ENCODE measurements at regions not wholly inside any gene's neighbourhood (a gene's known extent, or its start where the extent isn't known, plus 50 kb on each side); places are given as distances from the start of the nearest gene placed in this dataset.

- no peaks in the 10 kb centered on the region for H3K9me3 ChIP-seq (replicated peaks; ENCODE audit: insufficient read depth, low read length)
Measured at GRCh38 chr1:81453971-81454370, 346.8 kb upstream of the ADGRL2 start.

GRCh38 chr1:81453367-81453703 is 347.4 kb upstream of the ADGRL2 start:
- H3K4me1 ChIP-seq (ENCODE audit: low read length): no peaks in the 10 kb centered on the region
- no peak overlapping the region for H3K4me2 ChIP-seq (ENCODE audit: low read depth, low read length)
- no peaks in the 10 kb centered on the region for H3K9me2 ChIP-seq (replicated peaks; ENCODE audit: insufficient read depth, low read length)
- H4K20me1 ChIP-seq (ENCODE audit: insufficient read depth, low read length): no peaks in the 10 kb centered on the region
- H2AFZ ChIP-seq (ENCODE audit: low read length): no peak overlapping the region
- no peak for DNase-seq
- H3K4me3 ChIP-seq (ENCODE audit: low read length): no peak overlapping the region
- H3K79me2 ChIP-seq (ENCODE audit: low read length): no peaks in the 10 kb centered on the region
- H3K36me3 ChIP-seq (replicated peaks; ENCODE audit: insufficient read depth, low read length): no peaks in the 10 kb centered on the region; the same call in 1 of the 2 replicates
- no peak overlapping the region for H3K27ac ChIP-seq (ENCODE audit: low read length)
- H3K27me3 ChIP-seq (replicated peaks; ENCODE audit: insufficient read depth, low read length): no peaks in the 10 kb centered on the region
- no peaks in the 10 kb centered on the region for H3K9me3 ChIP-seq (replicated peaks; ENCODE audit: insufficient read depth, low read length)
- TF ChIP-seq EZH2 (optimal IDR thresholded peaks at IDR 0.05; ENCODE audit: low read depth, low read length) (no peak), EZH2phosphoT487 (IDR thresholded peaks at IDR 0.05; ENCODE audit: low read length) (no peak), CTCF (IDR thresholded peaks at IDR 0.05; ENCODE audit: low read length) (no peak)
- H3F3A ChIP-seq (ENCODE audit: insufficient read depth, low read length): no peaks in the 10 kb centered on the region
- H3K9ac ChIP-seq (ENCODE audit: low read length): no peak overlapping the region

More at GRCh38 chr1:81453971-81454370, 346.8 kb upstream of the ADGRL2 start:
- Histone ChIP-seq H3K4me1 (ENCODE audit: low read length) (no peaks in the 10 kb centered on the region), H2AFZ (ENCODE audit: low read length) (no peak overlapping the region), H3K36me3 (replicated peaks; ENCODE audit: insufficient read depth, low read length) (no peaks in the 10 kb centered on the region; the same call in 1 of the 2 replicates), H3K27me3 (replicated peaks; ENCODE audit: insufficient read depth, low read length) (no peaks in the 10 kb centered on the region), H3K9me2 (replicated peaks; ENCODE audit: insufficient read depth, low read length) (no peaks in the 10 kb centered on the region), H3K27ac (ENCODE audit: low read length) (no peak overlapping the region), H3K9ac (ENCODE audit: low read length) (no peak overlapping the region), H3F3A (ENCODE audit: insufficient read depth, low read length) (no peaks in the 10 kb centered on the region), H3K4me2 (ENCODE audit: low read depth, low read length) (no peak overlapping the region), H4K20me1 (ENCODE audit: insufficient read depth, low read length) (no peaks in the 10 kb centered on the region), H3K79me2 (ENCODE audit: low read length) (no peaks in the 10 kb centered on the region), H3K4me3 (ENCODE audit: low read length) (no peak overlapping the region)
- TF ChIP-seq EZH2 (optimal IDR thresholded peaks at IDR 0.05; ENCODE audit: low read depth, low read length): no peak
- TF ChIP-seq EZH2phosphoT487 (IDR thresholded peaks at IDR 0.05; ENCODE audit: low read length): no peak
- TF ChIP-seq CTCF (IDR thresholded peaks at IDR 0.05; ENCODE audit: low read length): no peak
- no peak for DNase-seq

GRCh38 chr1:81452693-81453366 is 347.9 kb upstream of the ADGRL2 start:
- no peak for DNase-seq
- Histone ChIP-seq H3K79me2 (ENCODE audit: low read length) (no peaks in the 10 kb centered on the region), H3K9me2 (replicated peaks; ENCODE audit: insufficient read depth, low read length) (no peaks in the 10 kb centered on the region), H3K4me2 (ENCODE audit: low read depth, low read length) (no peak overlapping the region), H2AFZ (ENCODE audit: low read length) (no peak overlapping the region), H4K20me1 (ENCODE audit: insufficient read depth, low read length) (no peaks in the 10 kb centered on the region), H3K4me3 (ENCODE audit: low read length) (no peak overlapping the region), H3K9me3 (replicated peaks; ENCODE audit: insufficient read depth, low read length) (no peaks in the 10 kb centered on the region), H3K27ac (ENCODE audit: low read length) (no peak overlapping the region), H3K4me1 (ENCODE audit: low read length) (no peaks in the 10 kb centered on the region), H3K27me3 (replicated peaks; ENCODE audit: insufficient read depth, low read length) (no peaks in the 10 kb centered on the region), H3K36me3 (replicated peaks; ENCODE audit: insufficient read depth, low read length) (no peaks in the 10 kb centered on the region; the same call in 1 of the 2 replicates), H3K9ac (ENCODE audit: low read length) (no peak overlapping the region), H3F3A (ENCODE audit: insufficient read depth, low read length) (no peaks in the 10 kb centered on the region)
- no peak for TF ChIP-seq EZH2 (optimal IDR thresholded peaks at IDR 0.05; ENCODE audit: low read depth, low read length)
- no peak for TF ChIP-seq EZH2phosphoT487 (IDR thresholded peaks at IDR 0.05; ENCODE audit: low read length)
- no peak for TF ChIP-seq CTCF (IDR thresholded peaks at IDR 0.05; ENCODE audit: low read length)

Data from MM.1S (cell line).